Liver (tissue), 8 donors: ENCODE measurements at regions not wholly inside any gene's neighbourhood (a gene's known extent, or its start where the extent isn't known, plus 50 kb on each side); places are given as distances from the start of the nearest gene placed in this dataset.

Source experiments
- DNase-seq: peaks from one replicate; pipeline ENCODE4 v3.0.0-alpha.2; 2017; ENCODE audit warnings: low spot score
- H3K27ac ChIP-seq, 2 donors: one replicate each; pipeline ENCODE4 v1.7.0; 2013; ENCODE audit warnings: inconsistent platforms in 2 of 2, low read length in 2 of 2, control low read depth in 1 of 2, low read depth in 1 of 2, mild to moderate bottlenecking in 1 of 2
- H3K27me3 ChIP-seq, 4 donors: one replicate each; pipeline versions ENCODE4 v1.6.1 to v1.7.0; 2013; ENCODE audit warnings: low read length in 3 of 4, inconsistent platforms in 1 of 4, mild to moderate bottlenecking in 1 of 4, moderate library complexity in 1 of 4; ENCODE audit not compliant: control insufficient read depth in 4 of 4, insufficient read depth in 4 of 4
- H3K36me3 ChIP-seq, 4 donors: one replicate each; pipeline versions ENCODE4 v1.6.1 to v1.7.0; 2013; ENCODE audit warnings: low read length in 3 of 4, mild to moderate bottlenecking in 3 of 4, low read depth in 1 of 4, moderate library complexity in 1 of 4; ENCODE audit not compliant: control insufficient read depth in 4 of 4, insufficient read depth in 3 of 4
- H3K4me1 ChIP-seq, 4 donors: one replicate each; pipeline versions ENCODE4 v1.6.1 to v1.7.0; 2013; ENCODE audit warnings: low read length in 3 of 4, mild to moderate bottlenecking in 3 of 4, moderate library complexity in 1 of 4; ENCODE audit not compliant: control insufficient read depth in 4 of 4, insufficient read depth in 4 of 4
- H3K4me3 ChIP-seq, 3 donors: one replicate each; pipeline versions ENCODE4 v1.6.1 to v1.7.0; 2013; ENCODE audit warnings: low read length in 3 of 3, control low read depth in 1 of 3, low read depth in 1 of 3, mild to moderate bottlenecking in 1 of 3
- H3K9ac ChIP-seq, 2 donors: one replicate each; pipeline ENCODE4 v1.7.0; 2013; ENCODE audit warnings: low read length in 2 of 2, mild to moderate bottlenecking in 2 of 2, moderate library complexity in 2 of 2, control low read depth in 1 of 2, low read depth in 1 of 2
- H3K9me3 ChIP-seq, 4 donors: one replicate each; pipeline versions ENCODE4 v1.6.1 to v1.7.0; 2013; ENCODE audit warnings: low read length in 3 of 4; ENCODE audit not compliant: control insufficient read depth in 4 of 4
- FOXA1 ChIP-seq: IDR thresholded peaks from 2 replicates; pipeline ENCODE4 v1.6.1; 2016; ENCODE audit warnings: antibody characterized with exemption
- FOXA2 ChIP-seq: IDR thresholded peaks from 2 replicates; pipeline ENCODE4 v1.6.1; 2016; ENCODE audit warnings: antibody characterized with exemption
- GABPA ChIP-seq, 2 donors: IDR thresholded peaks in 1 of 2; conservative IDR thresholded peaks in 1 of 2; 2 replicates each; pipeline ENCODE4 v1.6.1; 2016; ENCODE audit warnings: antibody characterized with exemption in 2 of 2, mild to moderate bottlenecking in 1 of 2, moderate library complexity in 1 of 2
- HNF4A ChIP-seq, 2 donors: conservative IDR thresholded peaks; 2 replicates each; pipeline ENCODE4 v1.6.1; 2016; ENCODE audit warnings: antibody characterized with exemption in 2 of 2, mild to moderate bottlenecking in 2 of 2
- NR2F2 ChIP-seq: IDR thresholded peaks from 2 replicates; pipeline ENCODE4 v1.6.1; 2016; ENCODE audit warnings: antibody characterized with exemption
- RAD21 ChIP-seq, 2 donors: IDR thresholded peaks; 2 replicates each; pipeline ENCODE4 v1.6.1; 2016; ENCODE audit warnings: antibody characterized with exemption in 2 of 2, mild to moderate bottlenecking in 2 of 2
- RXRA ChIP-seq, 2 donors: IDR thresholded peaks; 2 replicates each; pipeline ENCODE4 v1.6.1; 2017 to 2018; ENCODE audit warnings: antibody characterized with exemption in 2 of 2, mild to moderate bottlenecking in 1 of 2
- SP1 ChIP-seq: IDR thresholded peaks from 2 replicates; pipeline ENCODE4 v1.6.1; 2018; ENCODE audit warnings: antibody characterized with exemption, mild to moderate bottlenecking
- TAF1 ChIP-seq: conservative IDR thresholded peaks from 2 replicates; pipeline ENCODE4 v1.6.1; 2016; ENCODE audit warnings: antibody characterized with exemption, mild to moderate bottlenecking
- WGBS: extraction: QIAGEN DNeasy Blood & Tissue Kit; methylation state at CpG from one replicate; pipeline ENCODE4 v1.1.7; 2013; 5-methylcytosine and 5-hydroxymethylcytosine counted together
- TF ChIP-seq, protein P1 (sequence below): fragments of 150-350 bp; IDR thresholded peaks from 2 replicates; pipeline ENCODE4 v1.5.1; 2017; ENCODE audit warnings: improper control_type of control experiment, low read depth, low read length; ENCODE audit not compliant: missing input control
- TF ChIP-seq, protein P2 (sequence below): IDR thresholded peaks from 2 replicates; pipeline ENCODE4 v1.6.1; 2016; ENCODE audit warnings: antibody characterized with exemption, mild to moderate bottlenecking
- TF ChIP-seq, protein P3 (sequence below): IDR thresholded peaks from 2 replicates; pipeline ENCODE4 v1.6.1; 2016; ENCODE audit warnings: antibody characterized with exemption
- TF ChIP-seq, protein P4 (sequence below): IDR thresholded peaks from 2 replicates; pipeline ENCODE4 v1.6.1; 2016; ENCODE audit warnings: antibody characterized with exemption
- donor health status: healthy.
- donor health status: healthy.
- donor health status: healthy.
- donor health status: healthy.
- donor health status: healthy.

DNA sequence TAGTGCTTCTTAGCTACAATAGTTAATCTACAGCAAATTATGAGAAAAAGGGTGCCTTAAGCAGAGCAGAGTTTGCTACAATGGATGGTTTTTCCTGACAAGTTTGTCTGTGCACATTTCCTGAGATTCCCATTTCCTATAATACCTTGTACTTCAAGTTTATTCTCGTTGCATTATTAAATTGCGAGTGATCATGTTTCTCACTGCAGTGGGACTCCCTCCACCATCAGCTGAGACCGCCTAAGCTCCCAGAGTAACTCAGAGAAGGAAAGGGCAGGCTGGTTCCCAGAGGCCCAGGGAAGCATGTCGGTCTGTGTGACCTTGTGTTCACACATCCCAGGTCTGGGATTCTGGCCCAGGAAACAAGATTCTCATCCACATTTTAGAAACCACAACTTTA is 162.1 kb downstream of the ARL4C start:
- TF ChIP-seq RAD21 (IDR thresholded peaks at IDR 0.05) (no peak), RXRA (IDR thresholded peaks at IDR 0.05) (no peak), FOXA1 (no peak), GABPA (IDR thresholded peaks at IDR 0.05 in 1 of 2, conservative IDR thresholded peaks at IDR 0.05 in 1 of 2) (no peak), SP1 (no peak)
- TF ChIP-seq, protein P1, sequence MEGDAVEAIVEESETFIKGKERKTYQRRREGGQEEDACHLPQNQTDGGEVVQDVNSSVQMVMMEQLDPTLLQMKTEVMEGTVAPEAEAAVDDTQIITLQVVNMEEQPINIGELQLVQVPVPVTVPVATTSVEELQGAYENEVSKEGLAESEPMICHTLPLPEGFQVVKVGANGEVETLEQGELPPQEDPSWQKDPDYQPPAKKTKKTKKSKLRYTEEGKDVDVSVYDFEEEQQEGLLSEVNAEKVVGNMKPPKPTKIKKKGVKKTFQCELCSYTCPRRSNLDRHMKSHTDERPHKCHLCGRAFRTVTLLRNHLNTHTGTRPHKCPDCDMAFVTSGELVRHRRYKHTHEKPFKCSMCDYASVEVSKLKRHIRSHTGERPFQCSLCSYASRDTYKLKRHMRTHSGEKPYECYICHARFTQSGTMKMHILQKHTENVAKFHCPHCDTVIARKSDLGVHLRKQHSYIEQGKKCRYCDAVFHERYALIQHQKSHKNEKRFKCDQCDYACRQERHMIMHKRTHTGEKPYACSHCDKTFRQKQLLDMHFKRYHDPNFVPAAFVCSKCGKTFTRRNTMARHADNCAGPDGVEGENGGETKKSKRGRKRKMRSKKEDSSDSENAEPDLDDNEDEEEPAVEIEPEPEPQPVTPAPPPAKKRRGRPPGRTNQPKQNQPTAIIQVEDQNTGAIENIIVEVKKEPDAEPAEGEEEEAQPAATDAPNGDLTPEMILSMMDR: no peak
- TF ChIP-seq, protein P2, sequence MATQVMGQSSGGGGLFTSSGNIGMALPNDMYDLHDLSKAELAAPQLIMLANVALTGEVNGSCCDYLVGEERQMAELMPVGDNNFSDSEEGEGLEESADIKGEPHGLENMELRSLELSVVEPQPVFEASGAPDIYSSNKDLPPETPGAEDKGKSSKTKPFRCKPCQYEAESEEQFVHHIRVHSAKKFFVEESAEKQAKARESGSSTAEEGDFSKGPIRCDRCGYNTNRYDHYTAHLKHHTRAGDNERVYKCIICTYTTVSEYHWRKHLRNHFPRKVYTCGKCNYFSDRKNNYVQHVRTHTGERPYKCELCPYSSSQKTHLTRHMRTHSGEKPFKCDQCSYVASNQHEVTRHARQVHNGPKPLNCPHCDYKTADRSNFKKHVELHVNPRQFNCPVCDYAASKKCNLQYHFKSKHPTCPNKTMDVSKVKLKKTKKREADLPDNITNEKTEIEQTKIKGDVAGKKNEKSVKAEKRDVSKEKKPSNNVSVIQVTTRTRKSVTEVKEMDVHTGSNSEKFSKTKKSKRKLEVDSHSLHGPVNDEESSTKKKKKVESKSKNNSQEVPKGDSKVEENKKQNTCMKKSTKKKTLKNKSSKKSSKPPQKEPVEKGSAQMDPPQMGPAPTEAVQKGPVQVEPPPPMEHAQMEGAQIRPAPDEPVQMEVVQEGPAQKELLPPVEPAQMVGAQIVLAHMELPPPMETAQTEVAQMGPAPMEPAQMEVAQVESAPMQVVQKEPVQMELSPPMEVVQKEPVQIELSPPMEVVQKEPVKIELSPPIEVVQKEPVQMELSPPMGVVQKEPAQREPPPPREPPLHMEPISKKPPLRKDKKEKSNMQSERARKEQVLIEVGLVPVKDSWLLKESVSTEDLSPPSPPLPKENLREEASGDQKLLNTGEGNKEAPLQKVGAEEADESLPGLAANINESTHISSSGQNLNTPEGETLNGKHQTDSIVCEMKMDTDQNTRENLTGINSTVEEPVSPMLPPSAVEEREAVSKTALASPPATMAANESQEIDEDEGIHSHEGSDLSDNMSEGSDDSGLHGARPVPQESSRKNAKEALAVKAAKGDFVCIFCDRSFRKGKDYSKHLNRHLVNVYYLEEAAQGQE: no peak
- TF ChIP-seq, protein P3, sequence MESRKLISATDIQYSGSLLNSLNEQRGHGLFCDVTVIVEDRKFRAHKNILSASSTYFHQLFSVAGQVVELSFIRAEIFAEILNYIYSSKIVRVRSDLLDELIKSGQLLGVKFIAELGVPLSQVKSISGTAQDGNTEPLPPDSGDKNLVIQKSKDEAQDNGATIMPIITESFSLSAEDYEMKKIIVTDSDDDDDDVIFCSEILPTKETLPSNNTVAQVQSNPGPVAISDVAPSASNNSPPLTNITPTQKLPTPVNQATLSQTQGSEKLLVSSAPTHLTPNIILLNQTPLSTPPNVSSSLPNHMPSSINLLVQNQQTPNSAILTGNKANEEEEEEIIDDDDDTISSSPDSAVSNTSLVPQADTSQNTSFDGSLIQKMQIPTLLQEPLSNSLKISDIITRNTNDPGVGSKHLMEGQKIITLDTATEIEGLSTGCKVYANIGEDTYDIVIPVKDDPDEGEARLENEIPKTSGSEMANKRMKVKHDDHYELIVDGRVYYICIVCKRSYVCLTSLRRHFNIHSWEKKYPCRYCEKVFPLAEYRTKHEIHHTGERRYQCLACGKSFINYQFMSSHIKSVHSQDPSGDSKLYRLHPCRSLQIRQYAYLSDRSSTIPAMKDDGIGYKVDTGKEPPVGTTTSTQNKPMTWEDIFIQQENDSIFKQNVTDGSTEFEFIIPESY: no peak
- TF ChIP-seq, protein P4, sequence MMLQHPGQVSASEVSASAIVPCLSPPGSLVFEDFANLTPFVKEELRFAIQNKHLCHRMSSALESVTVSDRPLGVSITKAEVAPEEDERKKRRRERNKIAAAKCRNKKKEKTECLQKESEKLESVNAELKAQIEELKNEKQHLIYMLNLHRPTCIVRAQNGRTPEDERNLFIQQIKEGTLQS: no peak
- H3K27ac ChIP-seq: no peak overlapping the region
- no peak for DNase-seq

DNA sequence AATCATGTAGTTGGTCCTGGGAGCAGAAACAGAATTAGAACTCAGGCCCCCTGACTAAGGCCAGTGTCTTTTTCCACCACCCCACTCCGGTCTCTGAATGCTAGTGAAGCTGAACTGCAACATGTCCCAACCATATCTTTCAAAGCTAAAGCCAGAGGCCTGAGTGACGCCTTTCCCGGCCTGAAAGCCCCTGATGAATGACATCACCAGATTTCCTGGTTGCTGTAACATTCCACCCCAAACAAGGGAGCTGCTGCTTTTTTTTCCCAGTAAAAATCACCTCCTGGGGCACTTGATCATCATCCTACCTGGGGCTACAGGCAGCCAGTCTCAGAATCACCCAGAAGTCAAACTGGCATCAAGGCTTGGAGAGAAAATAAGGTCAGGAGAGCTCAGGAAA is 162.7 kb downstream of the ARL4C start:
- Histone ChIP-seq H3K27me3 (no peaks in the 10 kb centered on the region), H3K9ac (no peak overlapping the region), H3K9me3 (no peaks in the 10 kb centered on the region), H3K4me1 (peaks cover 0 to 5% (median 0%) of the 10 kb centered on the region in 4 donors), H3K36me3 (no peaks in the 10 kb centered on the region), H3K4me3 (no peak overlapping the region), H3K27ac (no peak overlapping the region)
- DNase-seq: no peak
- WGBS: 93% methylated on average over 3 of the region's 3 CpGs
- TF ChIP-seq HNF4A (conservative IDR thresholded peaks at IDR 0.05): no peak
- TF ChIP-seq FOXA2: no peak
- no peak for TF ChIP-seq NR2F2
- no peak for TF ChIP-seq TAF1

More for the DNA sequence above, 162.1 kb downstream of the ARL4C start:
- no peak overlapping the region for H3K4me3 ChIP-seq
- H3K9ac ChIP-seq: no peak overlapping the region
- 91% methylated on average over 4 of the region's 4 CpGs for WGBS
- H3K27me3 ChIP-seq: no peaks in the 10 kb centered on the region
- no peaks in the 10 kb centered on the region for H3K36me3 ChIP-seq
- H3K4me1 ChIP-seq: peaks cover 0 to 5% (median 0%) of the 10 kb centered on the region in 4 donors
- H3K9me3 ChIP-seq: no peaks in the 10 kb centered on the region
